ENCODE measurements at regions not wholly inside any gene's neighbourhood (a gene's known extent, or its start where the extent isn't known, plus 50 kb on each side); places are given as distances from the start of the nearest gene placed in this dataset.
A peak's percentile ranks its signal among the peaks of the same experiment; 100 is the strongest.

DNA sequence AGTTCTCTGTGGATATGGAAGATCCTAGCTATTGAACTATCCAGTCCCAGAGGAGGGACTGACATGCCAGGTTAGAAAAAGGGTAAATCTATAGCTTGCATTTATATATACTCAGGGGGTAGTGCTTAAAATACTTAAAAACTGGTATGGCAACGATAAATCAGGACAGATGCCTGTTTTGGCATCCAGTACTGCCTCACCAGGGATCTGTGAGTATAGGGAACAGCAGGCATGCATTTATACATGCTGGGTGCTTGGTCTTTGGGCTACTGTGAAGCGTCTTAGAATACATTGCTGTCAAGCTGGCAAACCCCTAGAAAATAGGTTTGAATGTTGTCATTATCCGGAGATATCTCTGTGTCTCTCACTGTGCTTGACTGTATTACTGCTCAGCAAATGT, 94.2 kb upstream of the DRD2 start:
- no peaks in the 10 kb centered on the region for H3K36me3 ChIP-seq (ENCODE audit: control insufficient read depth, insufficient read depth, low read length)
- no peaks in the 10 kb centered on the region for H3K9me3 ChIP-seq (ENCODE audit: control insufficient read depth, insufficient read depth, low read length)
- H3K27me3 ChIP-seq (ENCODE audit: control insufficient read depth, insufficient read depth, low read length), result no peaks in the 10 kb centered on the region
- peaks cover 23% of the 10 kb centered on the region for H3K4me1 ChIP-seq (ENCODE audit: control insufficient read depth, insufficient read depth, low read length)
- H3K4me3 ChIP-seq (ENCODE audit: low read depth, low read length), result no peak overlapping the region
- H3K9ac ChIP-seq (ENCODE audit: low read depth, low read length), result no peak overlapping the region
- no peak overlapping the region for H3K27ac ChIP-seq (ENCODE audit: low read depth, low read length)

DNA sequence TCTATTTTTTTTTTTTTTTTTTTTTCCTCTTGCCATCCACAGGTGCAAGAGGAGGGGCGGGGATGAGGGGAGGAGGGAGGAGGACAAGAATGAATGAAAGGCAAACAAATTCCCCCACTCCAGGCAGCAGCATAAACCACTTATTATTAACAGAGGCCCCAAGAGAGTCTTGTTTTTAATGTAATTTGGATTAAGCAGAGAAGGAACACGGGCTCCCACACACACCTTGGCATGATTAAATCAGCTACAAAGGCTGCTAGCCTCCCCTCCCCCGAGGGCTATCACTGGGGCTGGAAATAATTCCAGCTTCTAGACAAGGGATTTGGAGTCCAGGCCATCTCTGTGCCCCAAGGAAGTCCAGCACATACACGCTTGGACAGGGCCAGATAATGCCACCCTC, 93.4 kb upstream of the DRD2 start:
- H3K9ac ChIP-seq (ENCODE audit: low read depth, low read length), result no peak overlapping the region
- peak overlapping the region; percentile 7 for H3K27ac ChIP-seq (ENCODE audit: low read depth, low read length)
- no peaks in the 10 kb centered on the region for H3K9me3 ChIP-seq (ENCODE audit: control insufficient read depth, insufficient read depth, low read length)
- H3K4me3 ChIP-seq (ENCODE audit: low read depth, low read length), result no peak overlapping the region
- no peaks in the 10 kb centered on the region for H3K36me3 ChIP-seq (ENCODE audit: control insufficient read depth, insufficient read depth, low read length)
- peaks cover 31% of the 10 kb centered on the region for H3K4me1 ChIP-seq (ENCODE audit: control insufficient read depth, insufficient read depth, low read length)
- H3K27me3 ChIP-seq (ENCODE audit: control insufficient read depth, insufficient read depth, low read length), result no peaks in the 10 kb centered on the region

DNA sequence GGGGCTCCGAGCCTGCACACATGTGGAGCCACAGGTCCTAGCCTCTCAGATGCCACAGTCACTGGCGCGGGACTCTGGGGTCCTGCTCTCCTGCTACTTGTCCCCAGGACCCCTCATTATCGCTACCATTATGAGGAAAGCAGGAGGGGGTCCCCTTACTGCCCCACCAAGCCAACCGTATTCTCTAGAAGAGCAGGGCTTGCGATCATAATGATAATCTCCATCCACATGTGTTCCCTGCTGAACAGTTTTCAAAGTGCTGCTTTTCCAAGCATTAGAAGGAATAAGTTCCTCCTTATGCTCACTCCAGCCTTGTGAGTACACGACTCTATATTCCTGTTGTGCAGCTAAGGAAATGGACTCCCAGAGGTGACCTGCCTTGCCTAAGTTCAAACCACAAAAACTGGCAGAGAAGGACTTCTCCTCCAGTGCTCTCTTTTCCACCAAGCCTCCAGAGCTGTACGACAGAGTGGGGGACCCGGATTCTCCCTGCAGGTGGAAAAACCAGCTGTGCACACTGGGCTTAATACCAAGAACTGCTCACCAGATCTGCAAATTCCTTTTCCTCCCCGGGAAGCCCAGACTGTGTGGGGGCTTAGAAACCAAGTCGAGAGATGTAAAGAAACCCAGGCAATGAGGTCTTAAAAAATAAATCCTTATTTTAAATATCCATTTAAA, 92.8 kb upstream of the DRD2 start:
- H3K27me3 ChIP-seq (ENCODE audit: control insufficient read depth, insufficient read depth, low read length), result no peaks in the 10 kb centered on the region
- H3K27ac ChIP-seq (ENCODE audit: low read depth, low read length), result no peak overlapping the region
- H3K4me1 ChIP-seq (ENCODE audit: control insufficient read depth, insufficient read depth, low read length), result peaks cover 36% of the 10 kb centered on the region
- H3K9ac ChIP-seq (ENCODE audit: low read depth, low read length), result no peak overlapping the region
- H3K4me3 ChIP-seq (ENCODE audit: low read depth, low read length), result no peak overlapping the region
- no peaks in the 10 kb centered on the region for H3K36me3 ChIP-seq (ENCODE audit: control insufficient read depth, insufficient read depth, low read length)
- no peaks in the 10 kb centered on the region for H3K9me3 ChIP-seq (ENCODE audit: control insufficient read depth, insufficient read depth, low read length)

DNA sequence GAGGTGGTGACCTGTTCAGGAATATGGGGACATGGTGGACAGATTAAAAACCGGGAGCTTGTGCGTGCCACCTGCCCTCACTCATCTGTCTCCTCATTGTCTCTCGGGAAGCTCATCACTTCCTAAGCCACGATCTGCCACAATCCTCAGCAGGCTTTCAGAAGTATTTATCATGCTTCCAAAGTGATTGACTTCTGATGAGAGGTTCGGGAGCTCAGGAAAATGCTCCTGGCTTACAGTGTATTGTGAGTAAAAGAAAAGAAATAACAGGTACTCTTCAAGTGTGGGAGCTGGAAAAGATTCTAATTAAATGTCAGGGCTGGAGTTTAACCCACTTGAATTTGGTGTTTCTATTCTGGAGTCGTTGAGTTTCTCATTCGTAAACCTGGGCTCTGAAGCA, 91.9 kb upstream of the DRD2 start:
- Histone ChIP-seq H3K4me3 (ENCODE audit: low read depth, low read length) (no peak overlapping the region), H3K27me3 (ENCODE audit: control insufficient read depth, insufficient read depth, low read length) (no peaks in the 10 kb centered on the region), H3K9ac (ENCODE audit: low read depth, low read length) (no peak overlapping the region), H3K9me3 (ENCODE audit: control insufficient read depth, insufficient read depth, low read length) (no peaks in the 10 kb centered on the region), H3K27ac (ENCODE audit: low read depth, low read length) (no peak overlapping the region), H3K4me1 (ENCODE audit: control insufficient read depth, insufficient read depth, low read length) (peaks cover 45% of the 10 kb centered on the region), H3K36me3 (ENCODE audit: control insufficient read depth, insufficient read depth, low read length) (no peaks in the 10 kb centered on the region)

DNA sequence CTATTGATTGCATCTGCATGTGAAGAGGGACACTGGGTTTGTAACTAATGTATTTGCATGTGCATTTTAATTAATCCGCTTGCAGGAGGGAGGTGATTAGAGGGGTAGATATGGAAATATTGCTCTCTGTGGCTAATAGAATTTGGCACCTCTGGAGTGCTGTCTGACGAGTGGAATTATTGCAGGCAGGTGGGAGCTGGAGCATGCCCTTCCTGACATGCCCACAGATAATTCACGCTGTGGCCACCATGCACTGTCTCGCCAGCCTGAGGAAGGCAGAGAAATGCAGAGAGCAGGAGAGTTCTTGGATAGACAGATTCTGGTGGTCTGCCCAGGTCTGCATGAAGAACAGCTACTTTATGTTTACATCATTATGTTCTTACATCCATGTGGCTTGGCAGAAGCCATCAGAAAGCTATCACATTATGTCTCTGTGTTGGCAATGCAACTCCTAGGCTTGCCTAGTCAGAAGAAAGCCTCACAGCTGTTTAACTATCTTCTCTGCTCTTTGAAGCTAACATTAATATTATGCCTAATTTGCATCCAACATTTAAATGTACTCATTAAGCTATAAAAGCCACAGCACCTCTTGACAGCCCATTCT, 89.4 kb upstream of the DRD2 start:
- Histone ChIP-seq H3K4me3 (ENCODE audit: low read depth, low read length) (no peak overlapping the region), H3K27ac (ENCODE audit: low read depth, low read length) (no peak overlapping the region), H3K9ac (ENCODE audit: low read depth, low read length) (no peak overlapping the region), H3K36me3 (ENCODE audit: control insufficient read depth, insufficient read depth, low read length) (no peaks in the 10 kb centered on the region), H3K27me3 (ENCODE audit: control insufficient read depth, insufficient read depth, low read length) (no peaks in the 10 kb centered on the region), H3K4me1 (ENCODE audit: control insufficient read depth, insufficient read depth, low read length) (peaks cover 47% of the 10 kb centered on the region), H3K9me3 (ENCODE audit: control insufficient read depth, insufficient read depth, low read length) (no peaks in the 10 kb centered on the region)

DNA sequence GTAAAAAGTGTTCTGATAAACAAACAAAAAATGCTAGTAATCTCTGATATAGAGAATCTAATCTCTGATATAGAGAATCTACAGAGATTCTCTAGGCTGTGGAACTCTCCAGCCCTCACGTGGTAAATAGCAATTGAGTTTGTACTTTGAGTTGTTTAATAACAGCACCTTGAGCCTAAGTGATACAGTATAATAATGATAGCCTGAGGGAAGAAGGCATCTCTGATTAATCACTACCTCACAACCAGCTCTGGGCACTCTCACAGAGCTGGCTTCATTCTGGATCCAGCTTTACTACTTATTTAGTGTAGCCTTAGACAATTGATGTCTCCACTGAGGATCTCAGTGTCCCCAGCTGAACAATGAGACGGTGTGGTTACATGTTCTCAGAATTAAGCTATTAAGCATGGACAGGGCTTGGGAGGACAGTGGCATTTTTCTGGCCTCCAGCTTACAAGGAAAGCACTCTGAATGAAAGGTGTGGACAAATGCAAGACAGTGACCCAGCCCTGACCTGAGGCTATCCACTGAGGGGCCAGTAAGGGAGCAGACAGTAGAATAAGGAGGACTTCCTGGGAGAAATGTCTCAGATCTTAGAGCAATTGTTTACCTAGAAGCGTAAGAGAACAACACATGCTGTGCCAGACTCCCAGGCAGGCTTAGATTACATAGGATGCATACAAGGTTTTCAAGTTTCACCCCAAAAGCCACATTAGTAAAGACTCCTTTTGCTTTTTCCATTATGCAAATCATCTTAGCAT, 88.7 kb upstream of the DRD2 start:
- Histone ChIP-seq H3K27me3 (ENCODE audit: control insufficient read depth, insufficient read depth, low read length) (no peaks in the 10 kb centered on the region), H3K4me1 (ENCODE audit: control insufficient read depth, insufficient read depth, low read length) (peaks cover 47% of the 10 kb centered on the region), H3K9ac (ENCODE audit: low read depth, low read length) (no peak overlapping the region), H3K36me3 (ENCODE audit: control insufficient read depth, insufficient read depth, low read length) (no peaks in the 10 kb centered on the region), H3K27ac (ENCODE audit: low read depth, low read length) (no peak overlapping the region), H3K4me3 (ENCODE audit: low read depth, low read length) (no peak overlapping the region), H3K9me3 (ENCODE audit: control insufficient read depth, insufficient read depth, low read length) (no peaks in the 10 kb centered on the region)

DNA sequence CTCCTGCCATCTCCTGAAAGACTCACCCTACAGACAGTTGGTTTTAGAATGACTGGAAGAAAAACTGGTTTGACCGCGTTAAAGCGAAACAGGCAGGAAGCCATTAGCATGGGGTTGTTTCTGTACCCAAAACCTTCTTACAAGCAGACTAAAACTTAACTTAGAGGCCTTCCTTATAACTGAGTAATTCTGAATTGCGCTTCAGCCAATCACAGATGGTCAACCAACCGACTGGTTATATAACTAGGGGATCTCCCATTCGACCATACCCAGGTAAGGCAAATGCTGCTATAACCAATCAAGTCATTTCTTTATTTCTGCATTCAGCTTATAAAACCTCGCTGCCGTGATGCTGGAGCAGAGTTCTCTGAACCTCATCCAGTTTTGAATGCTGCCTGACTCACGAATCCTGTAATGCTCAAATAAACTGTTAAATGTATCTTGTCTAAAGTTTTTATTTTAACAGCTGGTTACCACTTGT, 87.8 kb upstream of the DRD2 start:
- Histone ChIP-seq H3K9me3 (ENCODE audit: control insufficient read depth, insufficient read depth, low read length) (no peaks in the 10 kb centered on the region), H3K27ac (ENCODE audit: low read depth, low read length) (peak overlapping the region; percentile 24), H3K9ac (ENCODE audit: low read depth, low read length) (no peak overlapping the region), H3K4me3 (ENCODE audit: low read depth, low read length) (no peak overlapping the region), H3K36me3 (ENCODE audit: control insufficient read depth, insufficient read depth, low read length) (no peaks in the 10 kb centered on the region), H3K4me1 (ENCODE audit: control insufficient read depth, insufficient read depth, low read length) (peaks cover 40% of the 10 kb centered on the region), H3K27me3 (ENCODE audit: control insufficient read depth, insufficient read depth, low read length) (no peaks in the 10 kb centered on the region)

DNA sequence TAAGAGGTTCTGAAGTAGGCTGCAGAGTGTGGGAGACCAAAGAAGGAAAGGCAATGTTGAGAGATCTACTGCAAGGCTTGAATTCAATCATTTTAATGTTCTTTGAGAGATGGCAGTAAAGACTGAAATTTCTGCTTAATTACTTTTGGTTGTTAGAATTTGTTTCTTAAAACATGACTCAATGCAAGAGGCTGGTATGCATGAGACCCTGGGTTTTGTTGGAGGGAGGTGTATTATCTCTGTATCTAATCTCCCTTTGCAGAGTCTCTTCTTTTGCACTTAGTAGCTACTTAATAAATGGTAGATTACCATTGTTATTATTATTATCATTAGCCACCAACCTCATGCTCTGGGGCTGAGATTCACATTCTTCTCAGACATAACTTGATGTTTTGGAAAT, 87.4 kb upstream of the DRD2 start:
- Histone ChIP-seq H3K9ac (ENCODE audit: low read depth, low read length) (no peak overlapping the region), H3K27ac (ENCODE audit: low read depth, low read length) (no peak overlapping the region), H3K4me1 (ENCODE audit: control insufficient read depth, insufficient read depth, low read length) (peaks cover 36% of the 10 kb centered on the region), H3K27me3 (ENCODE audit: control insufficient read depth, insufficient read depth, low read length) (no peaks in the 10 kb centered on the region), H3K9me3 (ENCODE audit: control insufficient read depth, insufficient read depth, low read length) (no peaks in the 10 kb centered on the region), H3K4me3 (ENCODE audit: low read depth, low read length) (no peak overlapping the region), H3K36me3 (ENCODE audit: control insufficient read depth, insufficient read depth, low read length) (no peaks in the 10 kb centered on the region)

DNA sequence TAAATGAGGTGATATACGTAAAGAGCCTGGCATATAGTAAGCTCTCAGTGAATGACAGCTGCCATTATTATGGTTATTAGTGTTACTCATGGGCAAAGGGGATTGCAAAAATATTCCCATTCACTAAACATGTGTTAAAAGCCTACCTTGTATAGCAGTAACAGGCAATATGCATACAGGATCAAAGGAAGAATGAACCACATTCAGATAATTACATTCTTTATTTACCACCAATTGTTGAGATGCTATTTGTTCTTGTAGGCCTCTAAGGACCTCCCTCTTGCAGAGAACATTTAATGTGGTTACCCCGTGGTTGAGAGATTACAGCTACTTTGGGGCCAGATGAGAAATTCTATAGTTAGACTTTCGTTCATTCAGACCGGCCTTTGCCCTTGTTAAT, 82.7 kb upstream of the DRD2 start:
- no peak overlapping the region for H3K27ac ChIP-seq (ENCODE audit: low read depth, low read length)
- peaks cover 32% of the 10 kb centered on the region for H3K4me1 ChIP-seq (ENCODE audit: control insufficient read depth, insufficient read depth, low read length)
- H3K9ac ChIP-seq (ENCODE audit: low read depth, low read length), result no peak overlapping the region
- H3K27me3 ChIP-seq (ENCODE audit: control insufficient read depth, insufficient read depth, low read length), result no peaks in the 10 kb centered on the region
- H3K4me3 ChIP-seq (ENCODE audit: low read depth, low read length), result no peak overlapping the region
- no peaks in the 10 kb centered on the region for H3K9me3 ChIP-seq (ENCODE audit: control insufficient read depth, insufficient read depth, low read length)
- H3K36me3 ChIP-seq (ENCODE audit: control insufficient read depth, insufficient read depth, low read length), result no peaks in the 10 kb centered on the region

DNA sequence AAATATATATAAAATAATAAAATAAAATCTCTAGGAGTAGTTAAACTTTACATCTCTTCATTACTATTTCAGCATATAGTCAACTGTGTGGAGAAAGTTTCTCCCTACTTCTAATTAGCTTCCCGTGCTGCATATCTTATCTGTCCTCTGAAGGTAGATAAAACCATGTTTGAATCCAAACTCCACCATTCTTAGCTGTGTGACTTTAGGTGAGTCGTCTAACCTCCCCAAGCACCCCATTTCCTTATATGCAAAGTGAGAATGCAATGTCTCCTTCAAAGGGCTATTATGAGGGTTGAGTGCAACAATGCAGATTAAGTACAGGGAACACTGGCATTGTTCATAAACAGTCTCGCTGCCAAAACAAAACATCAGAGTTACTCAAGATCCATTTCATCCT, 80.8 kb upstream of the DRD2 start:
- Histone ChIP-seq H3K9ac (ENCODE audit: low read depth, low read length) (no peak overlapping the region), H3K27ac (ENCODE audit: low read depth, low read length) (no peak overlapping the region), H3K36me3 (ENCODE audit: control insufficient read depth, insufficient read depth, low read length) (no peaks in the 10 kb centered on the region), H3K9me3 (ENCODE audit: control insufficient read depth, insufficient read depth, low read length) (no peaks in the 10 kb centered on the region), H3K4me1 (ENCODE audit: control insufficient read depth, insufficient read depth, low read length) (peaks cover 23% of the 10 kb centered on the region), H3K27me3 (ENCODE audit: control insufficient read depth, insufficient read depth, low read length) (no peaks in the 10 kb centered on the region), H3K4me3 (ENCODE audit: low read depth, low read length) (no peak overlapping the region)

DNA sequence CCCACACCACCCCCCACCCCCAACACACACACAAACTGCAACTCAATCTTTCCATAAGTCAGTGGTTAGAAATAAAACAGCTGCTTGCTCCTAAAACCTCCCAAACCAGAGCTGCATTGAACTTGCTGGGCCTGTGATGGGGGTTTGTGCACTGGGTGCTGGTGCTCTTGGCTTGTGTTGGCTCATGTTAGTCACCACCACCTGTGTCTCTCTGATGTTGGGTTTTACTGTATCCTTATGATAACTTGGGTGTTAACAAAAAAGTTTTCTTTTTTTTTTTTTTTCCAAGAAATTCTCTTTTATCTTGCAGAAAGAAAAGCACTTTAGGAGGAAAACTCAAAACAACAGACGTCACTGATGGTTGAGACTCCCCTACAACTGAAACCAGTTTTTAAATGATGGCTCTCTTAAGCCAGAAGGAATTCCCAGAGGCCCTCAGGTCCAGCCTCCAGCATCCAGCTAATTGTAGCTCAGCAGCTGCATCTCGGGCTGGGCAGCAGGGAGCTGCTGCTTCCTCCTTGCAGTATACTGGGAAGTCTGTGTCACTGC, 79.9 kb upstream of the DRD2 start:
- H3K36me3 ChIP-seq (ENCODE audit: control insufficient read depth, insufficient read depth, low read length), result no peaks in the 10 kb centered on the region
- H3K4me3 ChIP-seq (ENCODE audit: low read depth, low read length), result no peak overlapping the region
- no peak overlapping the region for H3K27ac ChIP-seq (ENCODE audit: low read depth, low read length)
- H3K9me3 ChIP-seq (ENCODE audit: control insufficient read depth, insufficient read depth, low read length), result no peaks in the 10 kb centered on the region
- no peak overlapping the region for H3K9ac ChIP-seq (ENCODE audit: low read depth, low read length)
- no peaks in the 10 kb centered on the region for H3K27me3 ChIP-seq (ENCODE audit: control insufficient read depth, insufficient read depth, low read length)
- H3K4me1 ChIP-seq (ENCODE audit: control insufficient read depth, insufficient read depth, low read length), result peaks cover 23% of the 10 kb centered on the region
